HepG2 (cell line): ENCODE measurements at regions not wholly inside any gene's neighbourhood (a gene's known extent, or its start where the extent isn't known, plus 50 kb on each side); places are given as distances from the start of the nearest gene placed in this dataset.

Experiments
- ATAC-seq: fragments of 200-7000 bp; cut with Tn5 transposase; 3 replicates; pipeline ENCODE4 v1.9.1; 2020; ENCODE audit warnings: mild to moderate bottlenecking, moderate library complexity
- BruUV-seq: library from RNA; stranded (reverse); fragments of 400-500 nt; replicated peaks from 2 replicates; lab custom pipeline; 2021; lab: Mats Ljungman, UMichigan
- CTCF ChIA-PET: fragments of 300-600 bp; formaldehyde crosslinking; extraction: SDS; loops from one replicate; lab custom pipeline; 2021; ENCODE audit warnings: low total read pairs, inconsistent platforms, low intra/inter-chr PET ratio; lab: Yijun Ruan, JAX
- POLR2A ChIA-PET: fragments of 350-600 bp; sonication (Branson Sonifier 250); formaldehyde crosslinking; loops from one replicate; lab custom pipeline; 2020; ENCODE audit warnings: antibody characterized with exemption, inconsistent platforms; lab: Yijun Ruan, JAX
- DNase-seq: peaks from one replicate; pipeline ENCODE4 v3.0.0-alpha.2; 2015; ENCODE audit warnings: low spot score
- FAIRE-seq: peaks from 3 replicates; lab custom pipeline; 2011; peaks lifted over from hg19 to GRCh38; lab: Jason Lieb, UNC
- H2AFZ ChIP-seq: one replicate; pipeline ENCODE4 v1.6.1; 2011; ENCODE audit warnings: low read length, inconsistent platforms
- H3K27ac ChIP-seq: fragments of 300-600 bp; 3 replicates; pipeline ENCODE4 v1.8.0; 2011; ENCODE audit warnings: mixed run types, mild to moderate bottlenecking, mixed read lengths, low read length, inconsistent platforms; ENCODE audit not compliant: insufficient read depth; ENCODE audit errors: extremely low read length
- H3K27me3 ChIP-seq, 2 experiments: fragments of 200-600 bp in 1 of 2; 2 replicates in 1 of 2; 3 replicates in 1 of 2; pipeline versions ENCODE4 v1.6.0 to v1.8.0; 2011; ENCODE audit warnings: low read length in 2 of 2, mild to moderate bottlenecking in 2 of 2, moderate library complexity in 2 of 2, inconsistent platforms in 1 of 2; ENCODE audit not compliant: insufficient read depth in 2 of 2, control insufficient read depth in 1 of 2
- H3K36me3 ChIP-seq, 2 experiments: fragments of 200-600 bp in 1 of 2; replicated peaks in 1 of 2; 2 replicates in 1 of 2; 3 replicates in 1 of 2; pipeline versions ENCODE4 v1.5.1 to v1.8.0; 2011; ENCODE audit warnings: low read length in 2 of 2, inconsistent platforms in 1 of 2; ENCODE audit not compliant: insufficient read depth in 2 of 2, control insufficient read depth in 1 of 2
- H3K4me1 ChIP-seq: 2 replicates; pipeline ENCODE4 v1.5.1; 2012; ENCODE audit warnings: low read length, inconsistent platforms; ENCODE audit not compliant: insufficient read depth
- H3K4me2 ChIP-seq: 2 replicates; pipeline ENCODE4 v1.6.0; 2011; ENCODE audit warnings: low read depth, low read length, inconsistent platforms
- H3K4me3 ChIP-seq, 3 experiments: fragments of 200-600 bp in 1 of 3; sonication (generic), shearing (Covaris generic) in 1 of 3; replicated peaks in 1 of 3; 2 replicates each; pipeline ENCODE4 v1.5.1; 2011 to 2016; ENCODE audit warnings: low read length in 3 of 3, inconsistent platforms in 2 of 3, low read depth in 2 of 3, mild to moderate bottlenecking in 2 of 3, control low read depth in 1 of 3, mixed read lengths in 1 of 3; ENCODE audit not compliant: insufficient read depth in 1 of 3
- H3K79me2 ChIP-seq: one replicate; pipeline ENCODE4 v1.6.1; 2011; ENCODE audit warnings: low read length, inconsistent platforms; ENCODE audit not compliant: insufficient read depth
- H3K9ac ChIP-seq: 2 replicates; pipeline ENCODE4 v1.6.0; 2011; ENCODE audit warnings: mild to moderate bottlenecking, low read depth, low read length, inconsistent platforms; ENCODE audit not compliant: insufficient read depth
- H3K9me3 ChIP-seq: 2 replicates; pipeline ENCODE4 v1.5.1; 2012; ENCODE audit warnings: mild to moderate bottlenecking, low read length
- H4K20me1 ChIP-seq: 2 replicates; pipeline ENCODE4 v1.6.0; 2011; ENCODE audit warnings: inconsistent platforms, mild to moderate bottlenecking, low read length, moderate library complexity; ENCODE audit not compliant: insufficient read depth
- CREB3 ChIP-seq: sonication (generic); formaldehyde crosslinking; IDR thresholded peaks from 2 replicates; pipeline ENCODE4 v1.5.0; 2020; ENCODE audit warnings: missing genetic modification reagents
- DRAP1 ChIP-seq: IDR thresholded peaks from 2 replicates; pipeline ENCODE4 v1.6.1; 2016; ENCODE audit warnings: missing genetic modification reagents, missing compliant biosample characterization
- NFKBIZ ChIP-seq: IDR thresholded peaks from 2 replicates; pipeline ENCODE4 v1.6.1; 2018; ENCODE audit warnings: missing genetic modification reagents, missing compliant biosample characterization
- NR2C2 ChIP-seq: sonication (generic); formaldehyde crosslinking; IDR thresholded peaks from 2 replicates; pipeline ENCODE4 v1.4.0; 2020; ENCODE audit warnings: missing genetic modification reagents, mild to moderate bottlenecking, moderate library complexity, borderline replicate concordance
- ONECUT2 ChIP-seq: sonication (generic); formaldehyde crosslinking; IDR thresholded peaks from 2 replicates; pipeline ENCODE4 v1.4.0; 2020; ENCODE audit warnings: missing genetic modification reagents
- POLR2AphosphoS5 ChIP-seq: IDR thresholded peaks from 2 replicates; pipeline ENCODE4 v1.6.1; 2012; ENCODE audit warnings: low read depth, low read length
- PTBP1 ChIP-seq: fragments of 200-400 bp; formaldehyde crosslinking; IDR thresholded peaks from 2 replicates; pipeline ENCODE4 v1.6.1; 2018; ENCODE audit warnings: low read length, low read depth; ENCODE audit not compliant: poor library complexity, severe bottlenecking
- XRCC5 ChIP-seq: fragments of 200-400 bp; formaldehyde crosslinking; optimal IDR thresholded peaks from 2 replicates; pipeline ENCODE3; 2017; ENCODE audit warnings: mild to moderate bottlenecking, low read length
- ZMAT3 ChIP-seq: sonication (generic); formaldehyde crosslinking; conservative IDR thresholded peaks from 2 replicates; pipeline ENCODE4 v1.7.0; 2021; ENCODE audit warnings: missing genetic modification reagents
- ZNF235 ChIP-seq: sonication (generic); formaldehyde crosslinking; IDR thresholded peaks from 2 replicates; pipeline ENCODE4 v1.8.1; 2023; ENCODE audit warnings: mild to moderate bottlenecking, missing genetic modification reagents, borderline replicate concordance
- ZNF331 ChIP-seq: sonication (generic); formaldehyde crosslinking; IDR thresholded peaks from 2 replicates; pipeline ENCODE4 v1.4.0; 2020; ENCODE audit warnings: missing genetic modification reagents
- ZNF572 ChIP-seq: sonication (generic); formaldehyde crosslinking; IDR thresholded peaks from 2 replicates; pipeline ENCODE4 v1.5.1; 2020; ENCODE audit warnings: mild to moderate bottlenecking, missing genetic modification reagents
- ZNF772 ChIP-seq: sonication (generic); formaldehyde crosslinking; IDR thresholded peaks from 2 replicates; pipeline ENCODE4 v1.5.0; 2020; ENCODE audit warnings: mild to moderate bottlenecking, missing genetic modification reagents
- WGBS: methylation state at CpG from one replicate; pipeline ENCODE4 v1.1.6; 2017; ENCODE audit warnings: low lambda C conversion rate; 5-methylcytosine and 5-hydroxymethylcytosine counted together
- in situ Hi-C: cut with HindIII; loops from 2 replicates; pipeline ENCODE4 v1.10.0; 2017; ENCODE audit warnings: low pct_unique_long_range_greater_than_20kb; ENCODE audit not compliant: extremely low pct_ligation_motif_present
- intact Hi-C: fragments of 100-400 bp; cut with micrococcal nuclease; formaldehyde crosslinking; loops from one replicate; pipeline ENCODE4 v1.10.0; 2022; ENCODE audit not compliant: unreplicated experiment
- TF ChIP-seq, protein P1 (sequence below): IDR thresholded peaks from 2 replicates; pipeline ENCODE4 v1.6.1; 2016; ENCODE audit warnings: mild to moderate bottlenecking
- TF ChIP-seq, protein P2 (sequence below): sonication (generic); formaldehyde crosslinking; IDR thresholded peaks from 2 replicates; pipeline ENCODE4 v1.5.0; 2020; ENCODE audit warnings: mild to moderate bottlenecking, missing genetic modification reagents

DNA sequence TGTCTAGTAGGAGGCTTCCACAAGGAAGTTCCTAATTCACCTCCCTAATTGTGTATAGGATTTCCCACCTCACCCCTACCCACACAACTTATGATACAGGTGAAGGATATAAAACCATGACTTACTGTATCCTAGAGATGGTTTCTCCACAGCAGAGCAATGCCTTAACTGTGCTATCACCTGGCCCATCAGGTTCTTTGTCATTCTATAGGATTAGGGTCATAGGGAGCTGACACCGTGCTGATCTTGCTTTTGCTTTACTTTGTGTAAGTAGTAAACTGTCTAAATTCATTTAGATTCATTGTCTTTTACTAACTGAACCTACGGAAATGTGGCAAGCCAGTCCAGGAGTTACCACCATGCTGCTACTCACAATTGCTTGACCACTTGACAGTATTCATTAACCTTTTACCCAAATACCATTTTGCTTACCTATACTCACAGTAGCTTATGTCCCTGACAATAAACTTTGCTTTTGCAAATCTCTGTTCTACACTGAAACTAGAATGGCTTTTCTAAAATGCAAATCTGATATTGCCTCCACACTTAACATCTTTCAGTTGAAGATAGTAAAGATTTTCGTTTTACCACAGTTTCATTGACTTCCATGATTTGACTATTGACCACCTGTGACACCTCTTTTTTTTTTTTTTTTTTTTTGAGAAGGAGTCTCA is 147.6 kb downstream of the IFI44 start:
- Histone ChIP-seq H3K36me3 (no peaks in the 10 kb centered on the region), H2AFZ (no peak overlapping the region), H3K4me1 (no peaks in the 10 kb centered on the region), H3K9ac (no peak overlapping the region), H3K4me3 (no peak overlapping the region), H3K27ac (no peak overlapping the region), H3K79me2 (no peaks in the 10 kb centered on the region), H4K20me1 (no peaks in the 10 kb centered on the region), H3K9me3 (peaks cover 60% of the 10 kb centered on the region), H3K27me3 (no peaks in the 10 kb centered on the region), H3K4me2 (no peak overlapping the region)
- FAIRE-seq (no peak), ATAC-seq (no peak), DNase-seq (no peak)
- ChIA-PET POLR2A (no interaction called here), CTCF (no interaction called here)
- intact Hi-C loops (no loop called here), in situ Hi-C loops (no loop called here)
- TF ChIP-seq PTBP1 (no peak), CREB3 (CRISPR knock-in tag) (no peak), ZMAT3 (CRISPR knock-in tag) (no peak), ZNF572 (CRISPR knock-in tag) (no peak), POLR2AphosphoS5 (no peak), ONECUT2 (CRISPR knock-in tag) (no peak), NR2C2 (CRISPR knock-in tag) (no peak), ZNF235 (no peak), NFKBIZ (no peak), XRCC5 (no peak), DRAP1 (CRISPR knock-in tag) (no peak), ZNF331 (no peak), ZNF772 (CRISPR knock-in tag) (no peak)
- TF ChIP-seq, protein P1, sequence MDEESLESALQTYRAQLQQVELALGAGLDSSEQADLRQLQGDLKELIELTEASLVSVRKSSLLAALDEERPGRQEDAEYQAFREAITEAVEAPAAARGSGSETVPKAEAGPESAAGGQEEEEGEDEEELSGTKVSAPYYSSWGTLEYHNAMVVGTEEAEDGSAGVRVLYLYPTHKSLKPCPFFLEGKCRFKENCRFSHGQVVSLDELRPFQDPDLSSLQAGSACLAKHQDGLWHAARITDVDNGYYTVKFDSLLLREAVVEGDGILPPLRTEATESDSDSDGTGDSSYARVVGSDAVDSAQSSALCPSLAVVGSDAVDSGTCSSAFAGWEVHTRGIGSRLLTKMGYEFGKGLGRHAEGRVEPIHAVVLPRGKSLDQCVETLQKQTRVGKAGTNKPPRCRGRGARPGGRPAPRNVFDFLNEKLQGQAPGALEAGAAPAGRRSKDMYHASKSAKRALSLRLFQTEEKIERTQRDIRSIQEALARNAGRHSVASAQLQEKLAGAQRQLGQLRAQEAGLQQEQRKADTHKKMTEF (CRISPR knock-in tag) = no peak
- TF ChIP-seq, protein P2, sequence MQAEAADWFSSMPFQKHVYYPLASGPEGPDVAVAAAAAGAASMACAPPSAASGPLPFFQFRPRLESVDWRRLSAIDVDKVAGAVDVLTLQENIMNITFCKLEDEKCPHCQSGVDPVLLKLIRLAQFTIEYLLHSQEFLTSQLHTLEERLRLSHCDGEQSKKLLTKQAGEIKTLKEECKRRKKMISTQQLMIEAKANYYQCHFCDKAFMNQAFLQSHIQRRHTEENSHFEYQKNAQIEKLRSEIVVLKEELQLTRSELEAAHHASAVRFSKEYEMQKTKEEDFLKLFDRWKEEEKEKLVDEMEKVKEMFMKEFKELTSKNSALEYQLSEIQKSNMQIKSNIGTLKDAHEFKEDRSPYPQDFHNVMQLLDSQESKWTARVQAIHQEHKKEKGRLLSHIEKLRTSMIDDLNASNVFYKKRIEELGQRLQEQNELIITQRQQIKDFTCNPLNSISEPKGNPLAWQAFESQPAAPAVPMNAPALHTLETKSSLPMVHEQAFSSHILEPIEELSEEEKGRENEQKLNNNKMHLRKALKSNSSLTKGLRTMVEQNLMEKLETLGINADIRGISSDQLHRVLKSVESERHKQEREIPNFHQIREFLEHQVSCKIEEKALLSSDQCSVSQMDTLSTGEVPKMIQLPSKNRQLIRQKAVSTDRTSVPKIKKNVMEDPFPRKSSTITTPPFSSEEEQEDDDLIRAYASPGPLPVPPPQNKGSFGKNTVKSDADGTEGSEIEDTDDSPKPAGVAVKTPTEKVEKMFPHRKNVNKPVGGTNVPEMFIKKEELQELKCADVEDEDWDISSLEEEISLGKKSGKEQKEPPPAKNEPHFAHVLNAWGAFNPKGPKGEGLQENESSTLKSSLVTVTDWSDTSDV (CRISPR knock-in tag) = no peak
- no TSS peak for BruUV-seq
- 5% methylated on average over 3 of the region's 3 CpGs for WGBS
